H1 (cell line): ENCODE measurements at regions not wholly inside any gene's neighbourhood (a gene's known extent, or its start where the extent isn't known, plus 50 kb on each side); places are given as distances from the start of the nearest gene placed in this dataset.

Source experiments
- CTCF ChIA-PET: fragments of 300-600 bp; sonication (Branson Sonifier 250); formaldehyde crosslinking; loops from one replicate; lab custom pipeline; 2021; ENCODE audit not compliant: partially characterized antibody; lab: Charles Lee
- POLR2A ChIA-PET: fragments of 300-600 bp; sonication (Branson Sonifier 250); formaldehyde crosslinking; loops from one replicate; lab custom pipeline; 2021; ENCODE audit warnings: inconsistent platforms; ENCODE audit not compliant: partially characterized antibody; lab: Charles Lee
- DNase-seq, 2 experiments: peaks; one replicate each; pipeline versions ENCODE4 v3.0.0 to v3.0.0-alpha.2; 2010 to 2022; ENCODE audit warnings: low spot score in 2 of 2, low read depth in 1 of 2, mixed read lengths in 1 of 2
- FAIRE-seq: peaks from 2 replicates; lab custom pipeline; 2011; peaks lifted over from hg19 to GRCh38; lab: Jason Lieb, UNC
- H2AFZ ChIP-seq: 2 replicates; pipeline ENCODE4 v1.8.1; 2012; ENCODE audit warnings: low read length, inconsistent platforms
- H2AK5ac ChIP-seq: 2 replicates; pipeline ENCODE4 v1.6.1; 2013; ENCODE audit warnings: low read depth, low read length
- H2BK120ac ChIP-seq: replicated peaks from 2 replicates; pipeline ENCODE3; 2013; ENCODE audit warnings: low read depth, low read length, inconsistent platforms
- H2BK12ac ChIP-seq: 2 replicates; pipeline ENCODE4 v1.6.1; 2013; ENCODE audit warnings: low read depth, low read length
- H2BK15ac ChIP-seq: 2 replicates; pipeline ENCODE4 v1.6.1; 2013; ENCODE audit warnings: low read length
- H2BK20ac ChIP-seq: 2 replicates; pipeline ENCODE4 v1.6.1; 2013; ENCODE audit warnings: low read length
- H2BK5ac ChIP-seq: 2 replicates; pipeline ENCODE4 v1.6.1; 2013; ENCODE audit warnings: low read depth, low read length
- H3K14ac ChIP-seq: 2 replicates; pipeline ENCODE4 v1.6.1; 2013; ENCODE audit warnings: inconsistent platforms; ENCODE audit not compliant: insufficient read length
- H3K18ac ChIP-seq: 2 replicates; pipeline ENCODE4 v1.6.1; 2013; ENCODE audit warnings: low read length; ENCODE audit errors: extremely low read depth
- H3K23ac ChIP-seq: 2 replicates; pipeline ENCODE4 v1.6.1; 2013; ENCODE audit warnings: inconsistent platforms; ENCODE audit not compliant: insufficient read length
- H3K23me2 ChIP-seq: 2 replicates; pipeline ENCODE4 v1.6.1; 2013; ENCODE audit warnings: low read depth, low read length
- H3K27ac ChIP-seq: 2 replicates; pipeline ENCODE4 v1.6.1; 2011; ENCODE audit warnings: low read depth, low read length, inconsistent platforms
- H3K27me3 ChIP-seq, 4 experiments: replicated peaks in 1 of 4; 1 replicate in 1 of 4; 2 replicates in 3 of 4; pipeline versions ENCODE4 v1.6.1 to v1.8.1; 2011 to 2013; ENCODE audit warnings: low read length in 3 of 4, mild to moderate bottlenecking in 3 of 4, inconsistent platforms in 2 of 4, mixed read lengths in 2 of 4, moderate library complexity in 1 of 4; ENCODE audit not compliant: control insufficient read depth in 3 of 4, insufficient read depth in 3 of 4; ENCODE audit errors: extremely low read depth in 1 of 4
- H3K36me3 ChIP-seq, 4 experiments: 2 replicates each; pipeline versions ENCODE4 v1.6.1 to v1.8.1; 2011 to 2013; ENCODE audit warnings: mild to moderate bottlenecking in 4 of 4, low read length in 3 of 4, moderate library complexity in 2 of 4, control low read depth in 1 of 4, inconsistent platforms in 1 of 4; ENCODE audit not compliant: insufficient read depth in 4 of 4, control insufficient read depth in 2 of 4
- H3K4ac ChIP-seq: replicated peaks from 2 replicates; pipeline ENCODE3; 2013; ENCODE audit warnings: low read length, low read depth, mixed read lengths, inconsistent platforms; ENCODE audit not compliant: insufficient read length
- H3K4me1 ChIP-seq, 4 experiments: replicated peaks in 1 of 4; 1 replicate in 1 of 4; 2 replicates in 3 of 4; pipeline versions ENCODE4 v1.6.1 to v1.8.1; 2011 to 2013; ENCODE audit warnings: low read length in 3 of 4, inconsistent platforms in 2 of 4, mixed read lengths in 1 of 4; ENCODE audit not compliant: insufficient read depth in 4 of 4, control insufficient read depth in 3 of 4
- H3K4me2 ChIP-seq, 2 experiments: 2 replicates each; pipeline versions ENCODE4 v1.6.1 to v1.8.1; 2011 to 2013; ENCODE audit warnings: low read depth in 2 of 2, low read length in 2 of 2, control low read depth in 1 of 2, inconsistent platforms in 1 of 2, mild to moderate bottlenecking in 1 of 2; ENCODE audit not compliant: insufficient read depth in 1 of 2
- H3K4me3 ChIP-seq, 4 experiments: fragments of 200-600, 300-600 bp in 1 of 4; sonication (generic), shearing (Covaris generic), sonication (Bioruptor Twin) in 1 of 4; 2 replicates each; pipeline versions ENCODE4 v1.5.1 to v1.8.1; 2011 to 2016; ENCODE audit warnings: low read length in 4 of 4, low read depth in 3 of 4, control low read depth in 2 of 4, inconsistent platforms in 2 of 4, mild to moderate bottlenecking in 2 of 4, mixed read lengths in 1 of 4, moderate library complexity in 1 of 4; ENCODE audit not compliant: insufficient read depth in 2 of 4; ENCODE audit errors: extremely low read depth in 1 of 4
- H3K56ac ChIP-seq: replicated peaks from 2 replicates; pipeline ENCODE3; 2013; ENCODE audit warnings: low read depth, mild to moderate bottlenecking, mixed read lengths, low read length, inconsistent platforms; ENCODE audit not compliant: insufficient read length
- H3K79me1 ChIP-seq: 2 replicates; pipeline ENCODE4 v1.6.1; 2013; ENCODE audit warnings: low read depth, low read length, control low read depth
- H3K79me2 ChIP-seq, 2 experiments: 2 replicates each; pipeline versions ENCODE4 v1.6.1 to v1.8.1; 2012 to 2013; ENCODE audit warnings: low read length in 2 of 2, mild to moderate bottlenecking in 2 of 2, inconsistent platforms in 1 of 2; ENCODE audit not compliant: insufficient read depth in 2 of 2, control insufficient read depth in 1 of 2
- H3K9ac ChIP-seq, 4 experiments: replicated peaks in 1 of 4; 1 replicate in 1 of 4; 2 replicates in 3 of 4; pipeline versions ENCODE4 v1.6.1 to v1.8.1; 2011 to 2013; ENCODE audit warnings: low read depth in 3 of 4, low read length in 3 of 4, control low read depth in 2 of 4, mild to moderate bottlenecking in 2 of 4, moderate library complexity in 2 of 4, inconsistent platforms in 1 of 4; ENCODE audit errors: extremely low read depth in 1 of 4
- H3K9me3 ChIP-seq, 2 experiments: 2 replicates each; pipeline versions ENCODE4 v1.6.1 to v1.8.1; 2012 to 2013; ENCODE audit warnings: mild to moderate bottlenecking in 2 of 2, moderate library complexity in 2 of 2, control low read depth in 1 of 2, inconsistent platforms in 1 of 2, low read depth in 1 of 2, low read length in 1 of 2, mixed read lengths in 1 of 2; ENCODE audit not compliant: insufficient read depth in 2 of 2
- H4K20me1 ChIP-seq, 2 experiments: replicated peaks in 1 of 2; 2 replicates each; pipeline versions ENCODE3 to v1.8.1; 2011 to 2013; ENCODE audit warnings: inconsistent platforms in 2 of 2, low read length in 2 of 2, mild to moderate bottlenecking in 1 of 2; ENCODE audit not compliant: insufficient read depth in 2 of 2, control insufficient read depth in 1 of 2
- H4K5ac ChIP-seq: 2 replicates; pipeline ENCODE4 v1.6.1; 2013; ENCODE audit warnings: low read length, low read depth, mixed read lengths, inconsistent platforms; ENCODE audit not compliant: insufficient read length
- H4K8ac ChIP-seq: 2 replicates; pipeline ENCODE4 v1.8.0; 2013; ENCODE audit warnings: mild to moderate bottlenecking, moderate library complexity, low read length, inconsistent platforms; ENCODE audit not compliant: insufficient read depth; ENCODE audit errors: extremely low read depth
- H4K91ac ChIP-seq: replicated peaks from 2 replicates; pipeline ENCODE3; 2013; ENCODE audit warnings: low read length, mixed read lengths, inconsistent platforms; ENCODE audit not compliant: insufficient read length
- ATF2 ChIP-seq: IDR thresholded peaks from 2 replicates; pipeline ENCODE4 v1.6.1; 2012; ENCODE audit warnings: low read length, inconsistent platforms
- ATF3 ChIP-seq: IDR thresholded peaks from 2 replicates; pipeline ENCODE4 v1.6.1; 2011; ENCODE audit warnings: low read depth, mild to moderate bottlenecking, low read length; ENCODE audit not compliant: insufficient read depth
- CBX5 ChIP-seq: fragments of 300-800, 300-1000 bp; sonication (generic); IDR thresholded peaks from 2 replicates; pipeline ENCODE4 v1.7.1; 2016; ENCODE audit warnings: antibody characterized with exemption, low read length, low read depth
- CREB1 ChIP-seq: IDR thresholded peaks from 2 replicates; pipeline ENCODE4 v1.6.1; 2012; ENCODE audit warnings: inconsistent platforms
- CTBP2 ChIP-seq: IDR thresholded peaks from 2 replicates; pipeline ENCODE4 v1.7.0; 2011; ENCODE audit warnings: borderline replicate concordance, mild to moderate bottlenecking, moderate library complexity, mixed read lengths, low read length; ENCODE audit not compliant: insufficient read depth, insufficient read length
- EGR1 ChIP-seq: IDR thresholded peaks from 2 replicates; pipeline ENCODE4 v1.6.1; 2011; ENCODE audit warnings: low read depth, low read length, borderline replicate concordance
- GABPA ChIP-seq: IDR thresholded peaks from 2 replicates; pipeline ENCODE4 v1.6.1; 2011; ENCODE audit warnings: mild to moderate bottlenecking, low read length, moderate library complexity, borderline replicate concordance; ENCODE audit not compliant: insufficient read depth
- JUN ChIP-seq: IDR thresholded peaks from 2 replicates; pipeline ENCODE4 v1.6.1; 2011; ENCODE audit warnings: low read depth, mild to moderate bottlenecking, improper control_type of control experiment, low read length
- KDM4A ChIP-seq: IDR thresholded peaks from one replicate; pipeline ENCODE4 v1.7.1; 2012; ENCODE audit warnings: low read depth, mild to moderate bottlenecking, moderate library complexity, low read length, inconsistent platforms; ENCODE audit not compliant: severe bottlenecking
- RNF2 ChIP-seq: fragments of 200-900, 300-1000 bp; sonication (generic); IDR thresholded peaks from 2 replicates; pipeline ENCODE4 v1.7.1; 2016; ENCODE audit warnings: borderline replicate concordance, low read depth, mild to moderate bottlenecking, antibody characterized with exemption, low read length; ENCODE audit not compliant: poor library complexity, severe bottlenecking; ENCODE audit errors: missing control alignments
- WGBS, 2 experiments: shearing (Covaris generic) in 1 of 2; methylation state at CpG; one replicate each; pipeline versions ENCODE4 v1.1.6 to v1.1.7; 2013 to 2015; ENCODE audit warnings: low lambda C conversion rate in 2 of 2, mixed read lengths in 2 of 2, inconsistent platforms in 1 of 2, low coverage in 1 of 2, missing lambda C conversion rate in 1 of 2; ENCODE audit not compliant: insufficient replicate concordance in 2 of 2, insufficient coverage in 1 of 2, insufficient read length in 1 of 2; ENCODE audit errors: extremely low coverage in 1 of 2, missing lambda C conversion rate in 1 of 2; 5-methylcytosine and 5-hydroxymethylcytosine counted together
- TF ChIP-seq, protein P1 (sequence below): IDR thresholded peaks from 2 replicates; pipeline ENCODE4 v1.6.1; 2012; ENCODE audit warnings: inconsistent platforms

GRCh38 chr4:15286041-15286440 lies 141.8 kb upstream of the C1QTNF7 start:
- no peak overlapping the region for H2BK20ac ChIP-seq
- FAIRE-seq (no peak), DNase-seq (no peak)
- no peak overlapping the region for H3K14ac ChIP-seq
- no peak overlapping the region for H3K27ac ChIP-seq
- no peak overlapping the region for H2AFZ ChIP-seq
- no peaks in the 10 kb centered on the region for H3K4me1 ChIP-seq
- H3K4me3 ChIP-seq = no peak overlapping the region
- H2BK5ac ChIP-seq = no peak overlapping the region
- ChIA-PET POLR2A (no interaction called here), CTCF (interaction anchor here (1.2 kb wide), 1 partner anchor 48 kb away, joined by 4 read pairs; no protein-coding TSS in a partner anchor)
- no peak overlapping the region for H4K8ac ChIP-seq
- H3K23ac ChIP-seq = no peak overlapping the region
- no peak overlapping the region for H4K91ac ChIP-seq
- H3K18ac ChIP-seq = no peak overlapping the region
- H3K36me3 ChIP-seq = no peaks in the 10 kb centered on the region
- no peaks in the 10 kb centered on the region for H3K79me1 ChIP-seq
- H3K9ac ChIP-seq = no peak overlapping the region
- WGBS, 2 experiments = 96% methylated on average over 2 of the region's 2 CpGs; no CpG with 5 or more reads in 1 of the 2 experiments
- no peak overlapping the region for H2BK120ac ChIP-seq
- H4K5ac ChIP-seq = no peak overlapping the region
- H3K56ac ChIP-seq = no peak overlapping the region
- no peaks in the 10 kb centered on the region for H4K20me1 ChIP-seq
- H3K9me3 ChIP-seq = no peaks in the 10 kb centered on the region
- H2BK15ac ChIP-seq = no peak overlapping the region
- no peaks in the 10 kb centered on the region for H3K79me2 ChIP-seq
- H3K4ac ChIP-seq = no peak overlapping the region
- no peaks in the 10 kb centered on the region for H3K27me3 ChIP-seq
- no peak overlapping the region for H2BK12ac ChIP-seq
- H3K4me2 ChIP-seq = no peak overlapping the region
- H3K23me2 ChIP-seq = no peaks in the 10 kb centered on the region
- no peak overlapping the region for H2AK5ac ChIP-seq
- TF ChIP-seq RNF2 (no peak), ATF3 (no peak), CTBP2 (no peak), EGR1 (no peak), JUN (no peak), GABPA (no peak), KDM4A (no peak), ATF2 (no peak), CBX5 (no peak), CREB1 (no peak)
- TF ChIP-seq, protein P1, sequence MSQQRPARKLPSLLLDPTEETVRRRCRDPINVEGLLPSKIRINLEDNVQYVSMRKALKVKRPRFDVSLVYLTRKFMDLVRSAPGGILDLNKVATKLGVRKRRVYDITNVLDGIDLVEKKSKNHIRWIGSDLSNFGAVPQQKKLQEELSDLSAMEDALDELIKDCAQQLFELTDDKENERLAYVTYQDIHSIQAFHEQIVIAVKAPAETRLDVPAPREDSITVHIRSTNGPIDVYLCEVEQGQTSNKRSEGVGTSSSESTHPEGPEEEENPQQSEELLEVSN = no peak
